Panc1 (cell line): ENCODE measurements at regions not wholly inside any gene's neighbourhood (a gene's known extent, or its start where the extent isn't known, plus 50 kb on each side); places are given as distances from the start of the nearest gene placed in this dataset.

Experiments used
- ATAC-seq: fragments of 200-7000 bp; cut with Tn5 transposase; 2 replicates; pipeline ENCODE4 v1.9.1; 2020; ENCODE audit warnings: mild to moderate bottlenecking, moderate library complexity
- BruUV-seq: library from RNA; stranded (reverse); fragments of 400-500 nt; replicated peaks from 2 replicates; lab custom pipeline; 2021; lab: Mats Ljungman, UMichigan
- CTCF ChIA-PET: fragments of 300-600 bp; sonication (Branson Sonifier 250); formaldehyde crosslinking; loops from one replicate; lab custom pipeline; 2022; ENCODE audit warnings: antibody characterized with exemption; lab: Charles Lee
- POLR2A ChIA-PET: fragments of 300-600 bp; sonication (Branson Sonifier 250); formaldehyde crosslinking; loops from one replicate; lab custom pipeline; 2022; ENCODE audit warnings: antibody characterized with exemption; lab: Charles Lee
- DNase-seq: peaks from one replicate; pipeline ENCODE4 v3.0.0-alpha.2; 2010; ENCODE audit warnings: low read depth, low spot score
- H3K27ac ChIP-seq: 2 replicates; pipeline ENCODE4 v1.5.1; 2011; ENCODE audit warnings: mild to moderate bottlenecking, low read length, inconsistent platforms
- H3K27me3 ChIP-seq: fragments of 200-500 bp; sonication (Bioruptor generic); 2 replicates; pipeline ENCODE4 v1.6.0; 2014; ENCODE audit warnings: low read length, inconsistent platforms; ENCODE audit not compliant: control insufficient read depth, insufficient read depth
- H3K36me3 ChIP-seq: fragments of 200-500 bp; sonication (Bioruptor generic); 2 replicates; pipeline ENCODE4 v1.5.1; 2014; ENCODE audit warnings: inconsistent platforms, mild to moderate bottlenecking, low read length, moderate library complexity; ENCODE audit not compliant: control insufficient read depth, insufficient read depth
- H3K4me1 ChIP-seq: 2 replicates; pipeline ENCODE4 v1.5.1; 2011; ENCODE audit warnings: inconsistent platforms, mild to moderate bottlenecking, low read length, moderate library complexity; ENCODE audit not compliant: control insufficient read depth, insufficient read depth
- H3K4me3 ChIP-seq, 2 experiments: 2 replicates each; pipeline ENCODE4 v1.5.1; 2011 to 2012; ENCODE audit warnings: low read depth in 2 of 2, low read length in 2 of 2, mild to moderate bottlenecking in 2 of 2, inconsistent platforms in 1 of 2, moderate library complexity in 1 of 2
- H3K9me3 ChIP-seq: fragments of 200-500 bp; sonication (Bioruptor generic); 2 replicates; pipeline ENCODE4 v1.5.1; 2014; ENCODE audit warnings: low read depth, mild to moderate bottlenecking, inconsistent platforms, low read length, moderate library complexity; ENCODE audit not compliant: control insufficient read depth, insufficient read depth
- CTCF ChIP-seq: fragments of 450-650 bp; IDR thresholded peaks from 2 replicates; pipeline ENCODE4 v1.5.1; 2017; ENCODE audit warnings: mild to moderate bottlenecking
- POLR2AphosphoS5 ChIP-seq: IDR thresholded peaks from 2 replicates; pipeline ENCODE4 v1.6.1; 2012; ENCODE audit warnings: mild to moderate bottlenecking, low read depth, low read length, moderate library complexity
- REST ChIP-seq, 2 experiments: IDR thresholded peaks; 2 replicates each; pipeline ENCODE4 v1.6.1; 2011 to 2012; ENCODE audit warnings: low read depth in 2 of 2, control low read depth in 1 of 2, low read length in 1 of 2, mild to moderate bottlenecking in 1 of 2, moderate library complexity in 1 of 2; ENCODE audit not compliant: insufficient read depth in 1 of 2
- SIN3A ChIP-seq: IDR thresholded peaks from 2 replicates; pipeline ENCODE4 v1.6.1; 2012; ENCODE audit warnings: low read depth, mild to moderate bottlenecking, low read length, moderate library complexity, borderline replicate concordance; ENCODE audit not compliant: insufficient read depth
- TCF7L2 ChIP-seq: IDR thresholded peaks from 2 replicates; pipeline ENCODE4 v1.6.1; 2011; ENCODE audit warnings: mild to moderate bottlenecking, low read depth, low read length, inconsistent platforms
- in situ Hi-C: cut with HindIII; loops from 2 replicates; pipeline ENCODE4 v1.10.0; 2016; ENCODE audit warnings: low sequenced_read_pairs, low pct_unique_long_range_greater_than_20kb
- intact Hi-C: fragments of 100-400 bp; cut with micrococcal nuclease; formaldehyde crosslinking; loops from one replicate; pipeline ENCODE4 v1.10.0; 2022; ENCODE audit not compliant: unreplicated experiment

- CTCF ChIA-PET: no interaction called here
- BruUV-seq: no TSS peak
- DNase-seq (no peak), ATAC-seq (no peak)
- in situ Hi-C loops: no loop called here
- H3K36me3 ChIP-seq: no peaks in the 10 kb centered on the region
- POLR2A ChIA-PET: no interaction called here
- intact Hi-C loops: no loop called here
- H3K4me3 ChIP-seq: no peak overlapping the region
- H3K27me3 ChIP-seq: peaks cover 2% of the 10 kb centered on the region; the same call in 1 of the 2 replicates
- no peak overlapping the region for H3K27ac ChIP-seq
- TF ChIP-seq REST (IDR thresholded peaks at IDR 0.05; ENCODE audit: insufficient read depth in 1 of 2, low read depth in 2 of 2, low read length in 1 of 2): no peak
- TF ChIP-seq SIN3A: no peak
- no peak for TF ChIP-seq CTCF
- TF ChIP-seq POLR2AphosphoS5: no peak
- no peak for TF ChIP-seq TCF7L2
- H3K9me3 ChIP-seq: no peaks in the 10 kb centered on the region; the same call in 1 of the 2 replicates
- no peaks in the 10 kb centered on the region for H3K4me1 ChIP-seq
These were observed 226.3 kb downstream of the CTTN start for GRCh38 chr11:70624598-70624993.

GRCh38 chr11:70625051-70625450 is 226.7 kb downstream of the CTTN start:
- ATAC-seq (no peak), DNase-seq (no peak)
- Histone ChIP-seq H3K27ac (no peak overlapping the region), H3K9me3 (no peaks in the 10 kb centered on the region; the same call in 1 of the 2 replicates), H3K4me3 (no peak overlapping the region), H3K36me3 (no peaks in the 10 kb centered on the region), H3K4me1 (no peaks in the 10 kb centered on the region), H3K27me3 (peaks cover 2% of the 10 kb centered on the region; the same call in 1 of the 2 replicates)
- BruUV-seq: no TSS peak
- intact Hi-C loops (no loop called here), in situ Hi-C loops (no loop called here)
- TF ChIP-seq SIN3A (no peak), POLR2AphosphoS5 (no peak), CTCF (no peak), TCF7L2 (no peak), REST (IDR thresholded peaks at IDR 0.05; ENCODE audit: insufficient read depth in 1 of 2, low read depth in 2 of 2, low read length in 1 of 2) (no peak)
- ChIA-PET POLR2A (no interaction called here), CTCF (no interaction called here)
